ENCODE measurements at regions not wholly inside any gene's neighbourhood (a gene's known extent, or its start where the extent isn't known, plus 50 kb on each side); places are given as distances from the start of the nearest gene placed in this dataset.

- Histone ChIP-seq H3K79me2 (ENCODE audit: low read length) (no peaks in the 10 kb centered on the region), H3K4me1 (ENCODE audit: low read length) (no peaks in the 10 kb centered on the region), H3K4me3 (ENCODE audit: low read length) (no peak overlapping the region), H3K27ac (ENCODE audit: low read length) (no peak overlapping the region), H3K9ac (ENCODE audit: low read length) (no peak overlapping the region), H4K20me1 (ENCODE audit: insufficient read depth, low read length) (no peaks in the 10 kb centered on the region), H3K27me3 (ENCODE audit: low read depth, low read length) (no peaks in the 10 kb centered on the region), H3K36me3 (replicated peaks; ENCODE audit: low read depth, low read length) (no peaks in the 10 kb centered on the region), H2AFZ (ENCODE audit: low read depth, low read length) (no peak overlapping the region), H3K4me2 (ENCODE audit: low read length) (no peak overlapping the region), H3K9me3 (ENCODE audit: insufficient read depth, low read length) (no peaks in the 10 kb centered on the region)
- TF ChIP-seq CTCF (IDR thresholded peaks at IDR 0.05; ENCODE audit: low read depth, low read length) (no peak), EZH2phosphoT487 (IDR thresholded peaks at IDR 0.05; ENCODE audit: low read depth) (no peak)
Measured at GRCh38 chr3:76958274-76958673, 81.6 kb upstream of the ROBO2 start.

GRCh38 chr3:76958861-76959260, 81.0 kb upstream of the ROBO2 start:
- Histone ChIP-seq H3K4me2 (ENCODE audit: low read length) (no peak overlapping the region), H3K27me3 (ENCODE audit: low read depth, low read length) (no peaks in the 10 kb centered on the region), H3K4me3 (ENCODE audit: low read length) (no peak overlapping the region), H3K36me3 (replicated peaks; ENCODE audit: low read depth, low read length) (no peaks in the 10 kb centered on the region), H4K20me1 (ENCODE audit: insufficient read depth, low read length) (no peaks in the 10 kb centered on the region), H3K27ac (ENCODE audit: low read length) (no peak overlapping the region), H3K79me2 (ENCODE audit: low read length) (no peaks in the 10 kb centered on the region), H3K9ac (ENCODE audit: low read length) (no peak overlapping the region), H3K9me3 (ENCODE audit: insufficient read depth, low read length) (no peaks in the 10 kb centered on the region), H3K4me1 (ENCODE audit: low read length) (no peaks in the 10 kb centered on the region), H2AFZ (ENCODE audit: low read depth, low read length) (no peak overlapping the region)
- no peak for TF ChIP-seq EZH2phosphoT487 (IDR thresholded peaks at IDR 0.05; ENCODE audit: low read depth)
- no peak for TF ChIP-seq CTCF (IDR thresholded peaks at IDR 0.05; ENCODE audit: low read depth, low read length)

- H2AFZ ChIP-seq (ENCODE audit: low read depth, low read length), result no peak overlapping the region
Measured at GRCh38 chr3:76961284-76961683, 78.6 kb upstream of the ROBO2 start.

GRCh38 chr3:76965122-76965725, 74.7 kb upstream of the ROBO2 start:
- Histone ChIP-seq H3K4me1 (ENCODE audit: low read length) (no peaks in the 10 kb centered on the region), H3K27ac (ENCODE audit: low read length) (no peak overlapping the region), H2AFZ (ENCODE audit: low read depth, low read length) (0 out of 2 replicates have a peak overlapping the region, but pooled peaks have one; percentile 16), H3K79me2 (ENCODE audit: low read length) (no peaks in the 10 kb centered on the region), H3K9me3 (ENCODE audit: insufficient read depth, low read length) (no peaks in the 10 kb centered on the region), H3K4me2 (ENCODE audit: low read length) (no peak overlapping the region), H3K4me3 (ENCODE audit: low read length) (no peak overlapping the region), H3K27me3 (ENCODE audit: low read depth, low read length) (no peaks in the 10 kb centered on the region), H3K9ac (ENCODE audit: low read length) (no peak overlapping the region), H3K36me3 (replicated peaks; ENCODE audit: low read depth, low read length) (no peaks in the 10 kb centered on the region), H4K20me1 (ENCODE audit: insufficient read depth, low read length) (no peaks in the 10 kb centered on the region)
- TF ChIP-seq EZH2phosphoT487 (IDR thresholded peaks at IDR 0.05; ENCODE audit: low read depth) (no peak), CTCF (IDR thresholded peaks at IDR 0.05; ENCODE audit: low read depth, low read length) (no peak)

More at GRCh38 chr3:76961284-76961683, 78.6 kb upstream of the ROBO2 start:
- no peaks in the 10 kb centered on the region for H3K36me3 ChIP-seq (replicated peaks; ENCODE audit: low read depth, low read length)
- TF ChIP-seq CTCF (IDR thresholded peaks at IDR 0.05; ENCODE audit: low read depth, low read length), result no peak
- TF ChIP-seq EZH2phosphoT487 (IDR thresholded peaks at IDR 0.05; ENCODE audit: low read depth), result no peak
- H3K79me2 ChIP-seq (ENCODE audit: low read length), result no peaks in the 10 kb centered on the region
- H3K4me3 ChIP-seq (ENCODE audit: low read length), result no peak overlapping the region
- H3K4me1 ChIP-seq (ENCODE audit: low read length), result no peaks in the 10 kb centered on the region
- no peaks in the 10 kb centered on the region for H3K9me3 ChIP-seq (ENCODE audit: insufficient read depth, low read length)
- no peak overlapping the region for H3K27ac ChIP-seq (ENCODE audit: low read length)
- no peaks in the 10 kb centered on the region for H4K20me1 ChIP-seq (ENCODE audit: insufficient read depth, low read length)
- H3K27me3 ChIP-seq (ENCODE audit: low read depth, low read length), result no peaks in the 10 kb centered on the region
- no peak overlapping the region for H3K4me2 ChIP-seq (ENCODE audit: low read length)
- H3K9ac ChIP-seq (ENCODE audit: low read length), result no peak overlapping the region

All from OCI-LY3 (cell line).